SJSA1 (cell line): ENCODE measurements at regions not wholly inside any gene's neighbourhood (a gene's known extent, or its start where the extent isn't known, plus 50 kb on each side); places are given as distances from the start of the nearest gene placed in this dataset.

Source experiments
- DNase-seq, 2 experiments: peaks; one replicate each; pipeline ENCODE4 v3.0.0-alpha.2; 2015 to 2020; ENCODE audit warnings: low spot score in 2 of 2, low read depth in 1 of 2
- H3K27ac ChIP-seq: fragments of 250-450 bp; sonication (Bioruptor Pico); 2 replicates; pipeline ENCODE4 v1.5.1; 2020; ENCODE audit warnings: mild to moderate bottlenecking, moderate library complexity
- H3K27me3 ChIP-seq: fragments of 250-450 bp; sonication (Bioruptor Pico); replicated peaks from 2 replicates; pipeline ENCODE4 v1.5.1; 2020; ENCODE audit warnings: mild to moderate bottlenecking, moderate library complexity
- H3K36me3 ChIP-seq: fragments of 250-450 bp; sonication (Bioruptor Pico); 2 replicates; pipeline ENCODE4 v1.5.1; 2020; ENCODE audit warnings: mild to moderate bottlenecking
- H3K4me1 ChIP-seq: fragments of 250-450 bp; sonication (Bioruptor Pico); replicated peaks from 2 replicates; pipeline ENCODE4 v1.6.1; 2021; ENCODE audit warnings: mild to moderate bottlenecking
- H3K4me3 ChIP-seq: fragments of 250-450 bp; sonication (Bioruptor Pico); 2 replicates; pipeline ENCODE4 v1.5.1; 2020; ENCODE audit warnings: mild to moderate bottlenecking
- H3K9me3 ChIP-seq: fragments of 250-450 bp; sonication (Bioruptor Pico); replicated peaks from 2 replicates; pipeline ENCODE4 v1.5.1; 2020; ENCODE audit warnings: mild to moderate bottlenecking

DNA sequence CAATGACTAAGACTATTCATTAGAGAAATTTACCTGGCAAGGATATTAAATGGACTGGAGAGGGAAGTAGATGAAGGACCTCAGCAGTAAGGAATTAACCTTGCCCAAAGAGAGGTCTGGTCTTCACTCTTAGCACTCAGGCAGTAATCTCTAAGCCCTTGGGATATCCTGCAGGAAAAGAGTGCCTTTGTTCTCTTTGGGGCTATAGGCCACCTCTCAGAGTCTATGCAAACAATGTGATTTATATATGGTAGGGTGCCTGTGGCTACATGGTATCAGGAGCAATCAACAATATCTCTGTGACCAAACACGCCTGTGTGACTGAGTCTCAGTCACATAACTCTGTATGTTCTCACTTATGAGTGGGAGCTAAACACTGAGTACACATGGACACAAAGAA is 154.7 kb upstream of the CDK1 start:
- Histone ChIP-seq H3K27ac (no peak overlapping the region), H3K27me3 (peaks cover 8% of the 10 kb centered on the region; the same call in 1 of the 2 replicates), H3K4me3 (no peak overlapping the region), H3K4me1 (no peaks in the 10 kb centered on the region), H3K36me3 (no peaks in the 10 kb centered on the region), H3K9me3 (no peaks in the 10 kb centered on the region)
- no peak for DNase-seq

DNA sequence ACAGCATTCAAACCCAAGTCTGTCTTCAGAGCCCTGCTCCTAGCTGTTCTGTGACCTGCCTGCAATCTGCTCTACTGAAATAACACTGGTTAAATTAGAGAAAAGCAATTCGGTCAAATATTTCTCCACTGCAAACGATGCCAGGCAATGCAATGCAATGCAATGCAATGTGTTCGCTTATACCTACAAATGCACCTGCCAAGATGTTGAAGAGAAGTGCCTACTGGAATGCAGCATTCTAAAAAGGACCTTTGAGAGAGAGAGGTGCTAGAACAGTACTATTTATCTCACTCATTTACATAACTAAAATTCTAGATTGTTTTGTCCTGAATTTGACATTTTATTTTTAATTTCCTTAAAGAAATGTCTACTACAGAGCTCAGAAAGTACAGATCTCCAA is 157.3 kb upstream of the CDK1 start:
- no peaks in the 10 kb centered on the region for H3K36me3 ChIP-seq
- H3K27me3 ChIP-seq, result no peaks in the 10 kb centered on the region
- H3K27ac ChIP-seq, result no peak overlapping the region
- H3K9me3 ChIP-seq, result no peaks in the 10 kb centered on the region
- no peak overlapping the region for H3K4me3 ChIP-seq
- no peak for DNase-seq
- H3K4me1 ChIP-seq, result no peaks in the 10 kb centered on the region

DNA sequence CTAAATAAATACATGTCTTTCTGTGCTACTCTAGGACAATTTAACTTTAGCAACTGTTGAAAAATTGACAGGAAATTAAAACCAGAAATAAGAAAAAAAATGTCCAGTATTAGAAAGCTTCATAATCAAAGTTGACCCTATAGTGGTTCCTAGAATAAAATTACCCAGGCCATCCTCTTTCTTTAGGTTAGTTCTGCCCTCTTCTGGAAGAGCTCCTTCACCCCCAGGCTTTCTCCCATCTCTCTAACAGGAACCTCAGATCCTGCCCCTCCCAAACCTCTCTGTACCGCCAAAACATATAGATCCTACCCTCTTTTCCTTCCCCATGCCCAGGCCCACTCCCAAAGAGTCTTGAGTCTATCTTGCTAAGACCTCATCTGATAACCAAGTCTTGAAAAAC is 159.4 kb upstream of the CDK1 start:
- no peak for DNase-seq
- Histone ChIP-seq H3K27me3 (0 out of 2 replicates have a peak, but pooled peaks cover 6% of the 10 kb centered on the region), H3K4me1 (no peaks in the 10 kb centered on the region), H3K4me3 (no peak overlapping the region), H3K36me3 (no peaks in the 10 kb centered on the region), H3K9me3 (no peaks in the 10 kb centered on the region), H3K27ac (no peak overlapping the region)

DNA sequence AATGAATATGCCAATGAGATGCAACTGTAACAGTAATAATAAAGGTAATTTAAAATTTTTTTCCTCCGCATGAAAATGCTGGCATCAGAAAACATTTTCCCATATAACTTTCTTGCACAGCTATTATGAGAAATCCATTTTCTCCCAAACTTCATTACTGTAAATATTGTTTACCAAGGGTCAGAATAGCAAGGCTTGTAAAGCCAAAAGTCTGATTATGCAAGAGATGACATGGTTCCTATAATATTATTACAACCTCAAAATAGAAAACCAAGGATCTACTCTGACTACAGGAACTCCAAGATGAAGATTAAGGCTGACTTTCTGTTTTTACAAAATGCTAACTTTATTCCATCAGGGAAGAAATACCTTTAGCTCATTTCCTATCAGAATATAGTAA is 162.7 kb upstream of the CDK1 start:
- DNase-seq, result no peak
- H3K27ac ChIP-seq, result no peak overlapping the region
- no peaks in the 10 kb centered on the region for H3K36me3 ChIP-seq
- H3K4me1 ChIP-seq, result no peaks in the 10 kb centered on the region
- H3K27me3 ChIP-seq, result 0 out of 2 replicates have a peak, but pooled peaks cover 6% of the 10 kb centered on the region
- H3K4me3 ChIP-seq, result no peak overlapping the region
- no peaks in the 10 kb centered on the region for H3K9me3 ChIP-seq

DNA sequence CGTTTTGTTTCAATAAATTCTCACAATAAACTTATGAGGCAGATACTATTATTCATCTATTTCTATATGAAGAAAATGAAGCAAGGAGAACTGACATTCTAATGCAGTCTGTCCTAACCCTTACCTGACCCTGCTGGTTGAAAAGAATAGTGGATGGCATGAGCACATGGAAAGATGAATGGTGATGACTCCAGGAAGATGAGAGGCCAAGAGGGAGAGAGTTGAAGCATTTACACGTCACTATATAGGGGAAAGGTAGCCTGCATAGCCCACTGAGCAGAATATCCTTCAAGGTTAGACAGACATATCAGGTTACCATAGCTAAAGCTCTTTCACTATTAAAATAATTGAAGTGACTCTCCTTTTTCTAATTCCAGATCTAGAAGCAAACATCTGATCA is 163.9 kb upstream of the CDK1 start:
- Histone ChIP-seq H3K4me1 (no peaks in the 10 kb centered on the region), H3K27ac (no peak overlapping the region), H3K9me3 (no peaks in the 10 kb centered on the region), H3K36me3 (no peaks in the 10 kb centered on the region), H3K27me3 (0 out of 2 replicates have a peak, but pooled peaks cover 6% of the 10 kb centered on the region), H3K4me3 (no peak overlapping the region)
- DNase-seq, result no peak

DNA sequence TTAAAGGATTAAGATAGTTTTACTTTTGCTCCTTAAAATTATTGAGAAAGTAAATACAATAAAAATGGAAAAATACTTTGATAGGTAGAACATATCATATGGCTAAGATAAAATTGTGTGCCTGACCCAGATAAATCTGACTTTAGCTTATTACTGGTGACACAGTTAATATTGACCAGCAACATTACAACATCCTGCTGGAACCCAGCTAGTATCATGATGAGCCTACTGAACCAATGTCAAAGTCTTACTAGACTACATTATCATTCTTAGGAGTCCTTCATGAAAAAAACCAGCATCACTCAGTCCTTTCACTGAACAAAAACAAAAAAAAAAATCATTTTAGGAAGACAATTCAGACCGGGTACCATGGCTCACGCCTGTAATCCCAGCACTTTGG is 164.8 kb upstream of the CDK1 start:
- DNase-seq, result no peak
- H3K4me1 ChIP-seq, result no peaks in the 10 kb centered on the region
- no peaks in the 10 kb centered on the region for H3K9me3 ChIP-seq
- no peak overlapping the region for H3K4me3 ChIP-seq
- H3K27ac ChIP-seq, result no peak overlapping the region
- H3K36me3 ChIP-seq, result no peaks in the 10 kb centered on the region
- 0 out of 2 replicates have a peak, but pooled peaks cover 6% of the 10 kb centered on the region for H3K27me3 ChIP-seq

DNA sequence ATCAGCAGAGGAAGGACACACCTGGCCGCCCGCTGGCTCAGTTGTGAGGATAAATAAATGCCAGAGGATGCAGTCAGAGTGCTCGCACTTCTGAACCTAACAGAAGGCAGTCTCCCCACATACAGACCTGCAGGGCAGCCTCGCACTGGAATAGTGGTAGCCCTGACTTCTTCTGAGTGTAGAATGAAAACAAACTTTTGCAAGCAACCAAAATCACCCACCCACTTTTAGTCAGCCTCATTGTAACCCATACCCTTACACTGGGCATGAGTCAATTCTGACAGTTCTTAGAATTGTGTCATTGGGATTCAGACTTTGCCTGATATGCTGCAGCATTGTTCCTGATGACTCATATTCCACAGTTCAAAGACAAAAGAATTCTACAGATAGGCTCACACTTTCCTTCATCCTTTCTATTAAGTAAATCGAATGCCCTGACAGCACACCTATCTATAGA is 167.0 kb upstream of the CDK1 start:
- Histone ChIP-seq H3K27me3 (0 out of 2 replicates have a peak, but pooled peaks cover 6% of the 10 kb centered on the region), H3K36me3 (no peaks in the 10 kb centered on the region), H3K4me1 (no peaks in the 10 kb centered on the region), H3K27ac (no peak overlapping the region), H3K4me3 (no peak overlapping the region), H3K9me3 (no peaks in the 10 kb centered on the region)
- DNase-seq, result peak in 1 of 2 experiments; percentile 15

DNA sequence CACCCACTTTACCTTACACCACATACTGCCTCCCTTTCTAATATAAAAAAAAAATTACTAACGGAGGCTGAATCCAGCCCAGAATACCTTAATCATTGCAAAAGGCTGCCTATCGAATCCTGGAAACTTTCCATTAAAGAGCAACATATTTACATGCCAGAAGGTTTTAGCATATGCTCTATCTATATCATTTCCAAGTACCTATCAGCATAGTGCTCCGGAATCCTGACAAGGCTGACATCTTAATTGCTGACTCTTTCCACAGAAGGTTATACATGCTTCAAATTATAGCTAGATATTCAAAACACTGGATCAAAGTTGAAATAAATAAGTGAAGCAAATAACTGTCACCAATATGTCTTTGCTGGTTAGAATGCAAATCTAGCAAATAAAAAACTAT is 170.9 kb upstream of the CDK1 start:
- DNase-seq, result no peak
- H3K36me3 ChIP-seq, result no peaks in the 10 kb centered on the region
- H3K4me3 ChIP-seq, result no peak overlapping the region
- no peaks in the 10 kb centered on the region for H3K4me1 ChIP-seq
- H3K9me3 ChIP-seq, result no peaks in the 10 kb centered on the region
- H3K27ac ChIP-seq, result no peak overlapping the region
- no peaks in the 10 kb centered on the region for H3K27me3 ChIP-seq

DNA sequence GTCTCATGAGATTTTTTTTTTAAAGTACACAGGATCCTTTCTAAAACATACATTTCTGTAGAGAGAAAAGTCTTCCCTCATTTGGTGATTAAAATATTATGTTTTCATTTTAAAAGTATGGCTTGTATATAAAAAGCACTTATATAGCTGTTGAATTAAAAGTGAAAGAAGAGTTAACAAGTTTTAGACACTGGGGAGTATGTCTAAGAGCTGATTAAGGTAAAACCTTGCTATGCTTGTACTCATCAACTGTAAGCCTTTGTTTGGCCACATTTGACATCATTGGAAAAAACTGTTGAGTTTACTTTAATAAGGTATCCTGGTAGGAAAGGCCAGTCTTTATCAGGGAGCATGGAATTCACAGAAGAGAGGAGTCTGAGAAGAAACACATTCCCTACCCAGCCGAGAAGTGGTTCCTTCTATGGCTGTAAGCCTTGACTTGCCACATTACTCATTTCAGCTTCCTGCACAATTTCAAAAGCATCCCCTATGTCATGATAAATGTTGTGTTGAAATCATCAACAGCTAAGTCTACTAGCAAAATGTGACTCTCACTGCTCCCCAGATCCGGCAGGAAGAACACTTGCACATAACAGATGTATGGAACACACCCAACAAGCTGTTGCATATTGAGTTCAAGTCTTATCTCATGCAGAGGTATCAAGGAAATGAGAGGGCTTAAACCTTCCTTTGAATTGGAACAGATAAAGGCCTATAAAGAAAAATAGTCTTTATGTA is 171.8 kb upstream of the CDK1 start:
- DNase-seq, result no peak
- Histone ChIP-seq H3K9me3 (no peaks in the 10 kb centered on the region), H3K27ac (no peak overlapping the region), H3K4me3 (no peak overlapping the region), H3K36me3 (no peaks in the 10 kb centered on the region), H3K4me1 (no peaks in the 10 kb centered on the region), H3K27me3 (no peaks in the 10 kb centered on the region)

DNA sequence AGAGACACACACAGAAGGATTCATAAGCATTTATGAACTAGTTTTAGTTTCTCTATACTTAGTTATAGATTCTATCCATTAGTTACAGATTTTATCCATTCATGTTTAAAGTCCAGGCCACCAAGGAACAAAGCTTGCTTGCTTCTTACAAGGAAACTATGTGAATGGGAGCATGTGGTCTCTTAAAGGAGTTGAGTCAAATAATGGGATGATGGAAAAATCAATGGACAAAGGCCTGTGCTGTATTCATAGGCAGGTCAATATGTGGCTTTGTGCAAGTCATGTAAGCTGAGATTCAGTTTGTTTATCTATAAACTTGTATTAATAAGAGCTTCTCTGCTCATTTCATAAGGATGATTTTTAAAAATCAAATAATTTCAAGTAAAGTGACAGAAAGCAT is 172.8 kb upstream of the CDK1 start:
- no peak overlapping the region for H3K27ac ChIP-seq
- DNase-seq, result no peak
- H3K36me3 ChIP-seq, result no peaks in the 10 kb centered on the region
- H3K9me3 ChIP-seq, result no peaks in the 10 kb centered on the region
- H3K4me1 ChIP-seq, result no peaks in the 10 kb centered on the region
- no peak overlapping the region for H3K4me3 ChIP-seq
- no peaks in the 10 kb centered on the region for H3K27me3 ChIP-seq

DNA sequence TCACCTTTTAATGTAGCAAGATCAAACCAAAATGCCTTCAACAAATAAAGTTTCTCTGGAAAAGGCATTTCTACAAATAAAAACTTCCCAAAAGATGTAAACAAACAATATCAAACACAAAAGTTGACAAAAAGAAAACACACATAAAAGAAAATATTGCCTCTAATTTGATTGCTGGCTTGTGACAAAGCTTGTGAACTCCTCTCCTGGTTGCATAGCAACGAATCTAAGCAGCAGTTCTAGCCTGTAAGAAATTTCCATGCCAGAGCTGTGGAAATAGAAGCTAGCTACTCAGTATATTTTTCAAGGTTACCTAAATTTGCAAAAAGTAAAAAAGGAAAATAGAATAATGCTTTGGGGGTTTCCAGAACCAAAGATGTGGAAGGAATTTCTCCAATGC is 173.9 kb upstream of the CDK1 start:
- no peaks in the 10 kb centered on the region for H3K36me3 ChIP-seq
- DNase-seq, result no peak

DNA sequence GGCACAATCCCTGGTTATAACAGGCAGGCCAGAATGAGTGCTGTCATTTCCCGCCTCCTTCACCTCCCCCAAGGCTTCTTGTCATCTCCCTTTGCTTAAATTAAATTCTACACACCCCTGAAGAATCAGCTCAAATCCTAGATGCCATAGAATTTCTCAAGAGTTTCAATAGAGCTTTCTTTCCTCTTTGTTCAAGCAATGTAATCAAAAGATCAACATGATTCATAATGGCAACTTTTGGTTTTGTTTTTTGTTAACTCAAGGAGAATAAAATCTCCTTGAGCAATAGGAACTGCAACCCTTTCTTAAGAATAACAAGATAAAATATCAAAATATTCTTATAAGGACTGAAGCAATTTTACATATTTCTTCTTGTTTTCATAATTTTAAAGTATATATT is 180.8 kb upstream of the CDK1 start:
- no peaks in the 10 kb centered on the region for H3K9me3 ChIP-seq
- H3K36me3 ChIP-seq, result no peaks in the 10 kb centered on the region
- no peaks in the 10 kb centered on the region for H3K4me1 ChIP-seq
- H3K27me3 ChIP-seq, result no peaks in the 10 kb centered on the region
- no peak overlapping the region for H3K27ac ChIP-seq
- no peak overlapping the region for H3K4me3 ChIP-seq
- DNase-seq, result no peak

More for the DNA sequence above, 173.9 kb upstream of the CDK1 start:
- Histone ChIP-seq H3K4me3 (no peak overlapping the region), H3K4me1 (no peaks in the 10 kb centered on the region), H3K27ac (no peak overlapping the region), H3K9me3 (no peaks in the 10 kb centered on the region), H3K27me3 (no peaks in the 10 kb centered on the region)

DNA sequence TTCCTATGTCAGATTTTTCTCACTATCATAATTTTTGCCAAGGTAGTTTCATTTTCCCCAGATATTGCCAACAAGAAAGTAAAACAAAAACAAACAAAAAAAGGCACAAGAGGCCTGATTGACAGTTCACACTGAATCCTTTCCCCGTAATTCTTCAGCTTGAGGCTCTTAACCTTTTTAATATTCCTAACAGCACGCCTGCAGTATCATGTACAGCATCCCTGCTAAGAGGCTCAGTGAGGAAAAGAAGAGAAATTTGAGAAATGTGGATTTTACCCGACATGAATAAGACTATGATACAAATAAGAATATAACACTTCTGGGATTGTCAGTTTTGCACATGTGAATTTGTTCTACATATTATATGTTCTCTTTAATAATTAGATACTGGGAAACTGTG is 182.4 kb upstream of the CDK1 start:
- H3K36me3 ChIP-seq, result no peaks in the 10 kb centered on the region
- no peak overlapping the region for H3K27ac ChIP-seq
- no peaks in the 10 kb centered on the region for H3K4me1 ChIP-seq
- no peak for DNase-seq
- no peaks in the 10 kb centered on the region for H3K27me3 ChIP-seq
- no peaks in the 10 kb centered on the region for H3K9me3 ChIP-seq
- no peak overlapping the region for H3K4me3 ChIP-seq

DNA sequence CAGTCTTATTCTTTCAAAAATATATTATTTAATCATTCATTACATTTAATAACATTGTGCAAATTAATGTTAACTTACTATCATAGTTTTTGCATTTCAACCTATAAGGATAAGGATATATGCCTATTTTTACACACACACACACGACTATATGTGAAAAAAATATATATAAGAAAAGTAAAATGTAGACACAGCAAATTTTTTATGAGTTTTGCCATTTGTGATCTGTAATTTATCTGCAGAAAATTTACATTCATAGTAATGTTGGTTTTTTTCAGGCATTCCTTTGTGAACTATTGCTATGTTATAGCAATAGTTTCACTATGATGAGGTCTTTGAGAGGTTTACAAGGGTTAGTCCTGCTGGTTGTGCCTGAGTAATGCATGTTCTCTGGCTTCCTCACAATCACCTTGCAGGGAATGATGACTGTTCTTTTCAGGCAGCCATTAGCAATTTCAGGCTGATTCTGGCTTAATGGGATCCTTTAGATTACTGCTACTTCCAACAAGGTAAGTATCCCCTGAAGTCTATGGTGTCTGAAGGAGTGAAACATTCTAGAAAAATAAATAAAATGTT is 183.7 kb upstream of the CDK1 start:
- H3K27ac ChIP-seq, result no peak overlapping the region
- H3K36me3 ChIP-seq, result no peaks in the 10 kb centered on the region
- DNase-seq, result no peak
- no peaks in the 10 kb centered on the region for H3K4me1 ChIP-seq
- no peak overlapping the region for H3K4me3 ChIP-seq
- H3K27me3 ChIP-seq, result no peaks in the 10 kb centered on the region
- H3K9me3 ChIP-seq, result no peaks in the 10 kb centered on the region
